Esophagus squamous epithelium (tissue), 4 donors: ENCODE measurements at regions not wholly inside any gene's neighbourhood (a gene's known extent, or its start where the extent isn't known, plus 50 kb on each side); places are given as distances from the start of the nearest gene placed in this dataset.

Experiments used
- POLR2A ChIP-seq, 4 donors: fragments of 450-650 bp; IDR thresholded peaks; one replicate each; pipeline ENCODE4 v1.6.1; 2017; ENCODE audit warnings: antibody characterized with exemption in 4 of 4, mild to moderate bottlenecking in 4 of 4, moderate library complexity in 3 of 4
- TF ChIP-seq, protein P1 (sequence below), 6 experiments: fragments of 450-650 bp in 4 of 6; fragments of 200-600 bp in 2 of 6; sonication (generic) in 2 of 6; IDR thresholded peaks; one replicate each; pipeline ENCODE4 v1.5.1; 2016 to 2019; ENCODE audit warnings: antibody characterized with exemption in 6 of 6, mild to moderate bottlenecking in 4 of 6, moderate library complexity in 4 of 6

DNA sequence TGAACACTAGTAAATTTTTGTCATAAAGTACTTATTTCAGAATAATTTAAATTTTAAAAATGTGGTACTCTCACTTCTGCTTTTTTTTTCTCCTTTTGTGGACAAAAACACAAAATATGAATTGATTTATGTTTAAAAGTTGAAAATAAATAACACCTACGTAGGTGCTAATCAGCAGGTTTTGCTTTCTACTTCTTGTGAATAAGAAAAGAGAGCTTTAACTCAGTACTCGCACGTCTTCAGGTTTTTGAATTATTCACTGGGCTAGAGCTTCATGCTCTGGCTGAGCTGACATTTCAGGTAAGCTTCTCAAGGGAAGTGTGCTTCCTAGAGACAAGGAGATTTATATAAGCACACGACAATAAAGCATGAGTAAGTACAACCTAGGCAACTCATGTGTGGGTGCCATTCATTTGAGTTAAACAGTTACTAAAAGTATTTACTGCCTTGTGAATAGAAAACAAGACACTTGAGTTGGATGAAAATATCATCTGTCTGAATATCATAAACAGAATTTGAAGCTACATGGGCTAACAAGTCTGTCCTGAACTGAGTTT, 190.0 kb upstream of the POT1 start:
- TF ChIP-seq, protein P1, sequence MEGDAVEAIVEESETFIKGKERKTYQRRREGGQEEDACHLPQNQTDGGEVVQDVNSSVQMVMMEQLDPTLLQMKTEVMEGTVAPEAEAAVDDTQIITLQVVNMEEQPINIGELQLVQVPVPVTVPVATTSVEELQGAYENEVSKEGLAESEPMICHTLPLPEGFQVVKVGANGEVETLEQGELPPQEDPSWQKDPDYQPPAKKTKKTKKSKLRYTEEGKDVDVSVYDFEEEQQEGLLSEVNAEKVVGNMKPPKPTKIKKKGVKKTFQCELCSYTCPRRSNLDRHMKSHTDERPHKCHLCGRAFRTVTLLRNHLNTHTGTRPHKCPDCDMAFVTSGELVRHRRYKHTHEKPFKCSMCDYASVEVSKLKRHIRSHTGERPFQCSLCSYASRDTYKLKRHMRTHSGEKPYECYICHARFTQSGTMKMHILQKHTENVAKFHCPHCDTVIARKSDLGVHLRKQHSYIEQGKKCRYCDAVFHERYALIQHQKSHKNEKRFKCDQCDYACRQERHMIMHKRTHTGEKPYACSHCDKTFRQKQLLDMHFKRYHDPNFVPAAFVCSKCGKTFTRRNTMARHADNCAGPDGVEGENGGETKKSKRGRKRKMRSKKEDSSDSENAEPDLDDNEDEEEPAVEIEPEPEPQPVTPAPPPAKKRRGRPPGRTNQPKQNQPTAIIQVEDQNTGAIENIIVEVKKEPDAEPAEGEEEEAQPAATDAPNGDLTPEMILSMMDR (IDR thresholded peaks at IDR 0.05): no peak
- no peak for TF ChIP-seq POLR2A (IDR thresholded peaks at IDR 0.05)
